CD4-positive, alpha-beta memory T cell (primary cell): ENCODE measurements at regions not wholly inside any gene's neighbourhood (a gene's known extent, or its start where the extent isn't known, plus 50 kb on each side); places are given as distances from the start of the nearest gene placed in this dataset.

ENCODE experiments used
- CTCF ChIA-PET: fragments of 350-600 bp; sonication (Branson Sonifier 250); formaldehyde crosslinking; loops from one replicate; lab custom pipeline; 2021; ENCODE audit warnings: inconsistent platforms; ENCODE audit not compliant: partially characterized antibody; lab: Charles Lee
- POLR2A ChIA-PET: fragments of 350-600 bp; sonication (Branson Sonifier 250); formaldehyde crosslinking; loops from one replicate; lab custom pipeline; 2021; ENCODE audit not compliant: partially characterized antibody; lab: Charles Lee
- DNase-seq, 5 donors: peaks; one replicate each; pipeline versions ENCODE4 v3.0.0 to v3.0.0-alpha.2; 2020 to 2022; ENCODE audit warnings: mixed read lengths in 1 of 5
- H3K27ac ChIP-seq: one replicate; pipeline ENCODE4 v1.7.0; 2013; ENCODE audit warnings: low read depth, low read length
- H3K27me3 ChIP-seq: 2 replicates; pipeline ENCODE4 v1.7.0; 2013; ENCODE audit warnings: mild to moderate bottlenecking, low read length, moderate library complexity; ENCODE audit not compliant: insufficient read depth
- H3K36me3 ChIP-seq: 2 replicates; pipeline ENCODE4 v1.7.0; 2013; ENCODE audit warnings: mild to moderate bottlenecking, low read length, moderate library complexity; ENCODE audit not compliant: insufficient read depth
- H3K4me1 ChIP-seq: 2 replicates; pipeline ENCODE4 v1.7.0; 2013; ENCODE audit warnings: mild to moderate bottlenecking, low read length, moderate library complexity; ENCODE audit not compliant: insufficient read depth
- H3K4me3 ChIP-seq, 2 donors: one replicate each; pipeline ENCODE4 v1.7.0; 2013; ENCODE audit warnings: low read length in 2 of 2, mild to moderate bottlenecking in 1 of 2
- H3K9me3 ChIP-seq, 2 donors: one replicate each; pipeline ENCODE4 v1.7.0; 2013; ENCODE audit warnings: low read length in 2 of 2, control low read depth in 1 of 2; ENCODE audit not compliant: control insufficient read depth in 1 of 2
- H3K27ac Mint-ChIP-seq, 7 donors: one replicate each; pipeline ENCODE4 v1.8.0; 2020 to 2021; ENCODE audit warnings: mixed read lengths in 7 of 7, mild to moderate bottlenecking in 6 of 7, inconsistent platforms in 3 of 7, moderate library complexity in 3 of 7
- H3K27me3 Mint-ChIP-seq, 2 donors: one replicate each; pipeline ENCODE4 v1.8.0; 2020 to 2021; ENCODE audit warnings: mixed read lengths in 2 of 2
- H3K36me3 Mint-ChIP-seq, 2 donors: one replicate each; pipeline ENCODE4 v1.8.0; 2020 to 2021; ENCODE audit warnings: mixed read lengths in 2 of 2, inconsistent platforms in 1 of 2, mild to moderate bottlenecking in 1 of 2
- H3K4me1 Mint-ChIP-seq, 4 donors: one replicate each; pipeline ENCODE4 v1.8.0; 2020 to 2021; ENCODE audit warnings: mixed read lengths in 4 of 4, mild to moderate bottlenecking in 1 of 4
- H3K4me3 Mint-ChIP-seq, 8 donors: one replicate each; pipeline ENCODE4 v1.8.0; 2020 to 2021; ENCODE audit warnings: mixed read lengths in 8 of 8, mild to moderate bottlenecking in 7 of 8, moderate library complexity in 6 of 8, inconsistent platforms in 3 of 8
- H3K9me3 Mint-ChIP-seq, 8 donors: one replicate each; pipeline ENCODE4 v1.8.0; 2020 to 2021; ENCODE audit warnings: mixed read lengths in 8 of 8, mild to moderate bottlenecking in 5 of 8, inconsistent platforms in 3 of 8, moderate library complexity in 1 of 8
- intact Hi-C: fragments of 100-400 bp; cut with micrococcal nuclease; formaldehyde crosslinking; loops from one replicate; pipeline ENCODE4 v1.15.1; 2023

DNA sequence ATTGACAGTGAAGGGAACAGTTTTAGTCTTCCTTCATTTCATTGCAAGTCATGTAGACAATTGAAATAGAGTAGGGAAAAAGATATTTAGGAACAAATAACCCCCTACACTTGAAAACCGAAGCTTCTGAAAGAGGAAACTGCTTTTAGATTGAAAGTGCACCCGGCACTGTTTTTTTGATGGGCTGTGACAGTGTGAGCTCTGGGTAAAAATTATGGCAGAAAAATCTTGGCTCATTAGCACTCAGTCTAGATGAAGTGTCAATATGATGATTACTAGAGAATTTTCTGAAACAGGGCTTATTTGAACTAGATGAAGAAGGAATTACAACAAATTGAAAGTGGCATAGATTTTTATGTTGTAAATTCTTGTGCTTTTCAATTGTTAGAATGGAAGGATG lies 1132.4 kb downstream of the RAPGEF2 start:
- Histone ChIP-seq H3K36me3 (no peaks in the 10 kb centered on the region), H3K4me3 (no peak overlapping the region), H3K4me1 (no peaks in the 10 kb centered on the region), H3K9me3 (no peaks in the 10 kb centered on the region), H3K27ac (no peak overlapping the region), H3K27me3 (no peaks in the 10 kb centered on the region)
- H3K4me1 Mint-ChIP-seq = no peaks in the 10 kb centered on the region
- peaks cover 0 to 13% (median 1%) of the 10 kb centered on the region in 8 donors for H3K9me3 Mint-ChIP-seq
- no peak for DNase-seq
- ChIA-PET CTCF (no interaction called here), POLR2A (no interaction called here)
- no peak overlapping the region for H3K4me3 Mint-ChIP-seq
- intact Hi-C loops = no loop called here
- no peak overlapping the region for H3K27ac Mint-ChIP-seq
- H3K36me3 Mint-ChIP-seq = no peaks in the 10 kb centered on the region
- no peaks in the 10 kb centered on the region for H3K27me3 Mint-ChIP-seq

DNA sequence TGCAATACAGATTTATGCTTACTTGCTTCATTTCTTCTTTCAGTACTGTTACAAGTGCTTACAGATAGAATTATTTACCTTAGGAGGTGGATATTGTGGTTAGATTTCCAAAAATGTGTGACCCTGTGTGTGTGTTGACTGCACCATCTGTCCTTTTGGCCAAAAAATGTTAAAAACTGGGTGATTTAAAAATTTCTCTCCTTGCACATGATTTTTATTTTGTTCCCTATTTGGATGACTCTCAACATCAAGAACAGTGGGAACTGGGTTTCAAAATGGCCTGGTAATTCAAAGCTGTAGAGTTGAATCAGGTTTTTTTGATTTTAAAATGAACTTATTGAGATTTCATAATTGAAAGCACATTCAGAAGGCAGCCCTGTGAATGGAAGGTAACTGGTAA lies 1132.9 kb downstream of the RAPGEF2 start:
- H3K4me3 ChIP-seq = no peak overlapping the region
- no peaks in the 10 kb centered on the region for H3K9me3 ChIP-seq
- H3K36me3 Mint-ChIP-seq = no peaks in the 10 kb centered on the region
- no peak overlapping the region for H3K27ac Mint-ChIP-seq
- no peak overlapping the region for H3K4me3 Mint-ChIP-seq
- ChIA-PET CTCF (no interaction called here), POLR2A (no interaction called here)
- H3K4me1 Mint-ChIP-seq = no peaks in the 10 kb centered on the region
- no peaks in the 10 kb centered on the region for H3K36me3 ChIP-seq
- no peak overlapping the region for H3K27ac ChIP-seq
- H3K4me1 ChIP-seq = no peaks in the 10 kb centered on the region
- DNase-seq = no peak
- no peaks in the 10 kb centered on the region for H3K27me3 ChIP-seq
- intact Hi-C loops = no loop called here
- H3K9me3 Mint-ChIP-seq = peaks cover 0 to 13% (median 2%) of the 10 kb centered on the region in 8 donors
- H3K27me3 Mint-ChIP-seq = no peaks in the 10 kb centered on the region

DNA sequence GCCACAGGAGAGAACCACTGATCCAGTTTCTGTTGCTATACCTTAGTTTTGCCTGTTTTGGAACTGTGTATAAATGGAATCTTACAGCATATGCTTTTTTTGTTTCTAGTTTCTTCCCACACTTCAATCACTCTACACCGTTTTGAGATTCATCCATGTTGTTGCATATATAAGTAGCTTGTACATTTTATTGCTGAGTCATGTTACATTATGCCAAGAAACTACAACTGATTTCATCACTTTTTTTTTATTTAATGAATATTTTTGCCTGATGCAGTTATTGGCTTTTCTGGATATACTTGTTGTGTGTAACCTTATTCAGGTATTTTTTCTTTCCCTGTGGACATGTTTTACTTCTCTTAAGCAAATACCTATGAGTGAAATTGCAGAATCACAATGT lies 1135.9 kb downstream of the RAPGEF2 start:
- ChIA-PET POLR2A (no interaction called here), CTCF (no interaction called here)
- H3K36me3 ChIP-seq = no peaks in the 10 kb centered on the region
- no peak for DNase-seq
- intact Hi-C loops = no loop called here
- Mint-ChIP-seq H3K36me3 (no peaks in the 10 kb centered on the region), H3K9me3 (peaks cover 0 to 12% (median 2%) of the 10 kb centered on the region in 8 donors), H3K4me1 (no peaks in the 10 kb centered on the region), H3K27me3 (no peaks in the 10 kb centered on the region), H3K27ac (no peak overlapping the region), H3K4me3 (no peak overlapping the region)
- no peaks in the 10 kb centered on the region for H3K9me3 ChIP-seq
- no peak overlapping the region for H3K4me3 ChIP-seq
- H3K4me1 ChIP-seq = no peaks in the 10 kb centered on the region
- H3K27ac ChIP-seq = no peak overlapping the region
- no peaks in the 10 kb centered on the region for H3K27me3 ChIP-seq

DNA sequence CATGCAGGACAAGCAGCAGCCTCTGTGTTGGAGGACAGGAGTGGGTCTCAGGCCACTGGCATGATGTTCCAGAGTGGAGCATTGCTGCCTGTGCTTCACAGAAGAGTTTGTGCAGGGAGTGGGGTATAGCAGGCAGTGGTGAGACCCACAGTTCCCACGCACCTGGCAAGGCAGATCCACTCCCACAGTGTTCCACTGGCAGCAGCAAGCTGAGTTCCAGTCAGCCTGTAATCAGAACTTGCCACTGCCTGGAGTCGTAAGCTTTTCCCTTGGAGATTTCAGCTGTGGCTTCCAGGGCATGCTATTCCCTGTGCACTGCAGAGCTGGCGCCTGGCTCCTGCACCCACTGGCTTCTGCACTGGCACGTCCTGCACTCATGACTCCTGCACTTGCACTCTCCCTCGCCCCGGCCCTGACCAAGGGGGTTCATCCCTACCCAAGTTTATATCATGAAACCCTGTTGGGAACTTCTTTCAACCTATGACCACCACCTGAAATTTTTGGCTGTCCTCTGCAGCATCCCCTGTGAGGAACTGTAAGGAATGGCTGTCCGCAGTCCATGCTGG lies 1144.3 kb downstream of the RAPGEF2 start:
- POLR2A ChIA-PET = no interaction called here

DNA sequence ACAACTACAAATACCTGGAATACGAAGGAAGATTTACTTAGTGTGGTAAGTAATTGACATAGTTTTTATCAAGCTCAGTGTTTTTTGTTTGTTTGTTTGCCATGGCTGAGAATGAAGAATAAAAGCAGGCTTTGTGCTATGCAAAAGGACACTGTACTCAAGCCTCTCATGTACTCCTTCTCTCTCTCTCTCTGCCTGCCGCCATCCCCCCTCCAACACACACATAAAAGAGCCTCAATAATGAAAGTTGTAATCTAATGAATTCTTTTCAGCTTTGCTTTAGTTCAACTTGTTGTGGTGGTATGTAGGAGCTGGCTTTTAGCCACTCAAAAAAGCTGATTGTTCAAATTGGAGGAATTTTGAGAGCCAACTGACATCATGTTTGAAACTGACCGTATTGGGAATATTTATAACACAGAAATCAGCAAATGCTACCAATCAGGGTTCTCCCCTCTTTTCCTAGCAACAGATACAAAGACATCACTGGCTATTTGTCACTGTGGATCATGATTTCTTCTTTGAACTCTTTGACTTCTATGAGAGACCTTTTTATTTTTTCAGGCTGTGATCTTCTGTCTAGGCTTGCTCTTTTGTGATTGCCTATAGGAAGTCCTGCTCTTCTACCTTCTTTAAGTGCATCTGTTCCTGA lies 1148.8 kb downstream of the RAPGEF2 start:
- Mint-ChIP-seq H3K9me3 (peaks cover 0 to 11% (median 4%) of the 10 kb centered on the region in 8 donors), H3K27ac (no peak overlapping the region), H3K27me3 (no peaks in the 10 kb centered on the region), H3K4me3 (no peak overlapping the region), H3K4me1 (no peaks in the 10 kb centered on the region), H3K36me3 (no peaks in the 10 kb centered on the region)
- ChIA-PET CTCF (no interaction called here), POLR2A (no interaction called here)
- no peaks in the 10 kb centered on the region for H3K9me3 ChIP-seq
- no peaks in the 10 kb centered on the region for H3K36me3 ChIP-seq
- no peak overlapping the region for H3K4me3 ChIP-seq
- H3K4me1 ChIP-seq = no peaks in the 10 kb centered on the region
- intact Hi-C loops = no loop called here
- no peak for DNase-seq
- H3K27me3 ChIP-seq = no peaks in the 10 kb centered on the region
- no peak overlapping the region for H3K27ac ChIP-seq

More for the DNA sequence above, 1144.3 kb downstream of the RAPGEF2 start:
- intact Hi-C loops = no loop called here
- Histone ChIP-seq H3K4me3 (no peak overlapping the region), H3K9me3 (no peaks in the 10 kb centered on the region), H3K27me3 (no peaks in the 10 kb centered on the region), H3K27ac (no peak overlapping the region), H3K4me1 (no peaks in the 10 kb centered on the region), H3K36me3 (no peaks in the 10 kb centered on the region)
- H3K27me3 Mint-ChIP-seq = no peaks in the 10 kb centered on the region
- H3K4me1 Mint-ChIP-seq = no peaks in the 10 kb centered on the region
- CTCF ChIA-PET = no interaction called here
- no peak overlapping the region for H3K4me3 Mint-ChIP-seq
- peaks cover 0 to 13% (median 6%) of the 10 kb centered on the region in 8 donors for H3K9me3 Mint-ChIP-seq
- DNase-seq = no peak
- H3K27ac Mint-ChIP-seq = no peak overlapping the region
- no peaks in the 10 kb centered on the region for H3K36me3 Mint-ChIP-seq

DNA sequence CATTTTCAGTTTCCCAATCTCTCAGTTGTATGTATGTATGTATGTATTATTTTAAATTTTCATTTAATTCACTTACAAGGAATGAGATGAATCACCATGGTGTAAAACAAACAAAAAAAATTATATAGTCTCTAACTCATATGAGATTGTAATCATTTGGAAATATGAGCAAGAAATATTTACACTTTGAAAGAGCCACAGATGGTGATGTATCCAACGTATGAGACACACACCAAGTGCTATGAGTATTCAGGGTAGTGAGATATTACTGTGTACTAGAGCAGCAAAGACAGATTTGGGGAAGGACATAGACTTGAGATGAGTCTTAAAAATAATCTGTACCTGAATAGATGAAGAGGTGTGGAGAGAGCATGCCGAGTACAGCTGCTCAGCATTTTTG lies 1154.4 kb downstream of the RAPGEF2 start:
- Histone ChIP-seq H3K36me3 (no peaks in the 10 kb centered on the region), H3K27ac (no peak overlapping the region), H3K27me3 (no peaks in the 10 kb centered on the region), H3K4me1 (no peaks in the 10 kb centered on the region), H3K4me3 (no peak overlapping the region), H3K9me3 (no peaks in the 10 kb centered on the region)
- no peaks in the 10 kb centered on the region for H3K4me1 Mint-ChIP-seq
- no peaks in the 10 kb centered on the region for H3K27me3 Mint-ChIP-seq
- no peak overlapping the region for H3K4me3 Mint-ChIP-seq
- ChIA-PET POLR2A (no interaction called here), CTCF (no interaction called here)
- intact Hi-C loops = no loop called here
- no peaks in the 10 kb centered on the region for H3K36me3 Mint-ChIP-seq
- peaks cover 0 to 11% (median 3%) of the 10 kb centered on the region in 8 donors for H3K9me3 Mint-ChIP-seq
- H3K27ac Mint-ChIP-seq = no peak overlapping the region
- no peak for DNase-seq

DNA sequence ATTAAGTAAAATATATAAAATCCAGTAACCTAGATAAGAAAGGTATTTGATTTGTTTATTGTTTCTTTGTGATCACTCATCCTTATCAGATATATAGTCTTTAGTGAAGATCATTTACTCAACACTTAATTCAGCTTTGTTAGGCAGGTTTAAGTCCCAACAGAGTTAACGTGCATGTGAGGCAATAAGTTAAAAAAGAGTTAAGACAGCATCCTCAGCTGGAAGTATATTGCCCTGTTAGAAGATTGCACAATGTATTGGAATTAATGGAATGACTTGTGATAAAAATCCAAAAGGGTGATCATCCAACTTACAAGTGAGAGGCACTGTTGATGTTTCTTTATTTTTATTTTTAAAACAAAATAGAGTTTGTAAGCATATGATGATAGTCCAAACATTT lies 1162.1 kb downstream of the RAPGEF2 start:
- H3K4me3 ChIP-seq = no peak overlapping the region
- no peaks in the 10 kb centered on the region for H3K36me3 Mint-ChIP-seq
- no peaks in the 10 kb centered on the region for H3K36me3 ChIP-seq
- POLR2A ChIA-PET = no interaction called here
- no peak overlapping the region for H3K27ac Mint-ChIP-seq
- no peak for DNase-seq
- H3K4me3 Mint-ChIP-seq = no peak overlapping the region
- H3K4me1 ChIP-seq = no peaks in the 10 kb centered on the region
- intact Hi-C loops = no loop called here
- no peak overlapping the region for H3K27ac ChIP-seq
- CTCF ChIA-PET = no interaction called here
- H3K9me3 ChIP-seq = no peaks in the 10 kb centered on the region
- H3K27me3 Mint-ChIP-seq = no peaks in the 10 kb centered on the region
- H3K4me1 Mint-ChIP-seq = no peaks in the 10 kb centered on the region
- no peaks in the 10 kb centered on the region for H3K27me3 ChIP-seq
- peaks cover 0 to 4% (median 2%) of the 10 kb centered on the region in 8 donors for H3K9me3 Mint-ChIP-seq
